Prostate gland (tissue), 2 donors: ENCODE measurements at regions not wholly inside any gene's neighbourhood (a gene's known extent, or its start where the extent isn't known, plus 50 kb on each side); places are given as distances from the start of the nearest gene placed in this dataset.

ENCODE experiments used
- CTCF ChIP-seq, 4 experiments: fragments of 200-600 bp in 2 of 4; fragments of 450-650 bp in 2 of 4; sonication (generic) in 2 of 4; IDR thresholded peaks; 1 replicate in 3 of 4; 2 replicates in 1 of 4; pipeline ENCODE4 v1.5.1; 2016 to 2019; ENCODE audit warnings: antibody characterized with exemption in 4 of 4, mild to moderate bottlenecking in 2 of 4, moderate library complexity in 2 of 4
- POLR2A ChIP-seq: fragments of 450-650 bp; IDR thresholded peaks from one replicate; pipeline ENCODE4 v1.6.1; 2016; ENCODE audit warnings: antibody characterized with exemption, mild to moderate bottlenecking

- TF ChIP-seq CTCF (IDR thresholded peaks at IDR 0.05) (no peak), POLR2A (no peak)
Observed at GRCh38 chr1:168917309-168917708, 188.3 kb upstream of the DPT start.
